Hematopoietic multipotent progenitor cell treated with erythropoietin and hydrocortisone succinate and interleukin-3 and kit ligand, for 6 days (in vitro differentiated cells): ENCODE measurements at regions not wholly inside any gene's neighbourhood (a gene's known extent, or its start where the extent isn't known, plus 50 kb on each side); places are given as distances from the start of the nearest gene placed in this dataset.
"Not testable (repeated sequence)": the region's sequence is repeated elsewhere in the genome, so short reads cannot be mapped to it uniquely, and the experiment has no call there.

Source experiments
- DNase-seq: peaks from one replicate; pipeline ENCODE4 v3.0.0-alpha.2; 2015

DNA sequence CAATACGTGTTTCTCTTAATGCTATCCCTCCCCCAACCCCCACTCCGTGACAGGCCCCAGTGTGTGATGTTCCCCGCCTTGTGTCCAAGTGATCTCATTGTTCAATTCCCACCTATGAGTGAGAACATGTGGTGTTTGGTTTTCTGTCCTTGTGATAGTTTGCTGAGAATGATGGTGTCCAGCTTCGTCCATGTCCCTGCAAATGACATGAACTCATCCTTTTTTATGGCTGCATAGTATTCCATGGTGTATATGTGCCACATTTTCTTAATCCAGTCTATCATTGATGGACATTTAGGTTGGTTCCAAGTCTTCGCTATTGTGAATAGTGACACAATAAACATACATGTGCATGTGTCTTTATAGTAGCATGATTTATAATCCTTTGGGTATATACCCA, 52.5 kb downstream of the KIAA0408 start:
- not testable (repeated sequence) for DNase-seq

DNA sequence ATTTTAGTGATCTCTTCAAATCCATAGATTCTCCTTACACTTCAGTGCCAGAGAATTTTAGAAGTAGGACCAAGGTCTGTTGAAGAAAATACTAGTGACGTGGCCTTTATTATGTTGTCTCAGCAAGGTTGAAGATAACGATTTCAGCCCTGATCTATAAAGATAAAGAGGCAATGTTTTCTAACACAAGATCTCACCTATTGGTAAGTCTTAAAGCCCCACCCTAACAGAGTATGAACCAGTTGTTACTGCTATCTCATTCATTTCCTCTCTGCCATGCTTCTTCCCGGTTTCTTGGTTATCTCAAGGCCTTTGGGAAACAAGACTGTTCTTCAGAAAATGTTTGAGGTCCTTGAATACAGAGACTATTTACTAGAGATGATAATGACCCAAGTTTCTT, 53.1 kb downstream of the KIAA0408 start:
- DNase-seq = no peak

DNA sequence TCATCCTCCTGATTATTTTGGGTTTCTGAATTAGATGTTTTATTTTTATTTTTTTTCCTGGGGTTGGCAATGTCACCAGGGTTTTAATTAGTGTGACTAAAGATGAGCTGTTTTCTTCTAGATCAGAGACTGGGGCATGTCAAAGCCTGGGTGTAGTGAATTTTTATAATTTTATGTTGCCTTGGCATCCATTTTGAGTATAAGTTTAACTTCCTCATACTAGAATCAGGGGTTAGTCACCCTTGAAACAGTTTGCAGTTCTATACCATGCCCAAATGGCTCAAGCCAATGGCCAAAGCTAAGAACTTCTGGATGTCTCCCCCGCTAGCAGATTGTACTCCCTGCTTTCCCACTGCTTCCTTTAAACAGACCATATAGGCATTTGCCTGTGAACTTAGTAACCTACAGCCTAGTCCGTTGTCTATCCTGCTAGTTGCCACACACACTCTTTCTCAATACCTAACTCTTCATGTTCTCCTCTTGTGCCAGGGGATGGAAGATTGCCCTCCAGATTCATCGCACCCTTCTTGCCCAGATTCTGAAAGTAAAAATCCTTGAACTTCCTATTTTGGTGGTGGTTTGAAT, 54.5 kb downstream of the KIAA0408 start:
- DNase-seq = no peak

DNA sequence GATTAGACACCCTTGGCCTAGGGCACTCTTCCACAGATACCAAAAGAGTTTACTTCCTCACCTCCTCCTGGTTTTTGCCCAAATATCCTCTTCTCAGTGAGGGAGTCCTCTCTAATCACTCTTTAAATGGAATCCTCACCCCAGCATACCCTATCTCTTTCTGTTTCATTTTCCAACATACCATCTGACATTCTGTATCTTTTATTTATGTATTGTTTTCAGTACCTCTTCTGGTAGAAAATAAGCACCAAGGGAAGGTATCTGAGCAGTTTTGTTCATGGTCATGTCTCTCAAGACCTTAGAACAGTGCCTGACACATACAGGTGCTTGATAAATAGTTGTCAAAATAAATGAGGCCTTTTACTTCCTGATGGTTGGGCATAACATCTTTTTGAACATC, 55.1 kb downstream of the KIAA0408 start:
- no peak for DNase-seq

DNA sequence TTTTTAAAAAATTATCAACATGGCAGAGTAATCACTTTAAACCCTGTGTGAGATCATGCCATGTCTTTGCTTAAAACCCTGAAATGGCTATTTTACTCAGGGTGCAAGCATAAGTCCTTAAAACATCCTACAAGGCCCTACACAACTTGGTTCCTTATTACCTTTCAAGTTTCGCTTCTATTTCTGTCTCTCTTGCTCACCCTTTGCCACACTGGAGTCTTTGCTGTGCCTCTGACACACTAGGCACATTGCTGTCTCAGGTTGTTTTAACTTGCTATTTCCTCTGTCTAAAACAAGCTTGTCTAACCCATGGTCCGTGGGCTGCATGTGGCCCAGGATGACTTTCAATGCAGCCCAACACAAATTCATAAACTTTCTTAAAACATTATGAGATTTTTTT, 55.6 kb downstream of the KIAA0408 start:
- no peak for DNase-seq

DNA sequence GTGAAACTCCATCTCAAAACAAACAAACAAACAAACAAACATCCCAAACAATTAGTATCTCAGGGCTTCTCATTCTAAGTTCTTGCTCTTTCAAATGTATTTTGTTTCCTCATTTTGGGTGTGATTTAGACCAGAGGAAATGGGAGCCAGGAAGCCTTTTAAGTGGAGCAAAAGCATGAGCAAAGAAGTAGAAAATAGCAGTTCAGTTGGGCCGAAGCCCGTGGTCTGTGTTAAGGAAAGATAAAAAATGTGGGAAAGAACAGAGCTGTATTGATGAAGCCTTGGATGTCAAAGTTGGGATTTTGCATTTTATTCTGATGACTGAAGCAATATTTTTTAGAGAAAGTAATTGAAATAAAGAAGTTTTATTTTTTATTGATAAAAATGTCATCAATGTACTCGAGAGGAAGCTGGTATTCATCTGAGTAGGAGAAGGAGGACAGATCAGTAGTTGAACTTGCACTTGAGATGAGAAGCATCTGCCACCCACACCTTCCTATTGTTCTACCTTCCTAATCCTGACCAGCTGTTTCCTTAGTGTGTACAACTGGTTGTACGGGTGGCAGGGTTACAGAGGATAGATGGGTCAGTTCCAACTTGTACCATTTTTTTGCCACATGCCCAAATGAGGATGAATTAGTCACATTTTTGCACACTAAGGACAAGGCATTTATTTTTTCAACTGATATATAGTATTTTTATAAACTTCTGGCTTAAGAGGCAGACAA, 56.1 kb downstream of the KIAA0408 start:
- DNase-seq = no peak

DNA sequence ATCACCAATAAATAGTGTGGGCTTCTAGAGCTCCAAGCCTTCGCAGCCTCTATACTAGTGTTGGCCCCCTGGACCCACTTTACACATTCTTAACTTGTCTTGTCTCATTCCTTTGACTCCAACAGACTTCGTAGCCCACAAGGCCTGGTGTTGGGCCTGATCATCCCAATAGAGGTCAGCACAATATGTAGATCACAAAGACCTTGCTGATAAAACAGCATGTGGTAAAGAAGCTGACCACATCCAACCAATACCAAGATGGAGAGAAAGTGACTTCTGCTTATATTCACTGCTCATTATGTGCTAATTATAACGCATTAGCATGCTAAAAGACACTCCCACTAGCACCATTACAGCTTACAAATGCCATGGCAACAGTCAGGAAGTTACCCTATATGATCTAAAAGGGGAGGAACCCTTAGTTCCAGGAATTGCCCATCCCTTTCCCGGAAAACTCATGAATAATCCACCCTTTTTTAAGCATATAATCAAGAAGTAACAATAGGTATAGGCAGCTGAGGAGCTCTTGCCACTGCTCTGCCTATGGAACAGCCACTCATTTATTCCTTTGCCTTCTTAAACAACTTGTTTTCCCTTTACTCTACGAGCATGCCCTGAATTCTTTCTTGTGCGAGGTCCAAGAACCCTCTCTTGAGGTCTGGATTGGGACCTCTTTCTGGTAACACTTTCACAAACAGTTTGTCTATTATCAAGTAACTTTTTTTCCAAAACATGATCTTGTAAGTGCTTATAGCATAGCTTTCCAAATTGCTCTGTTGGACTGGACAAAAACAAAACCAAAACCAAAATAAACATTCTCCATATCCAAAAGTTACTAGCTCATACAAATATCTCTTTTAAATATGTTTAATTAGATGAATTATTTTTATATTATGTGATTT, 54.6 kb upstream of the ECHDC1 start:
- DNase-seq = peak; percentile 9

DNA sequence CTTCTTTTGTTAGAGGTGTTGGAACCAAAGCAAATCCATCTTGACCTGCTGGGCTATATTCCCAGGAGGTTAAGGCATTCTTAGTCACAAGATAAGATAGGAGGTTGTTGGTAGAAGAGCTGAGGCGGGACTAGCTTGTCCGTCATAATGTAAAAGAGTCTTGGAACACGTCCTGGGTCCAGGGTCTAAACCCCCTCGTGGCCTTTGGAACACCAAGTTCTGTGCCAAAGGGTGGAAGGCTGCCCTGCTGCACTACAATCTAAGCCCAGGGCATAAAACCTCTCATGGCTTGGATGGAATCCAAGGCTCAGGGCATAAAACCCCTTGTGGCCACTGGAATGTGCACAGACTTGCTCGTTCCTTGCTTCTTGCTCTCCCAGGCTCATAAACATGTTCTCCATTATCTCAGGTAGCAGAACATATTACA, 53.8 kb upstream of the ECHDC1 start:
- DNase-seq = not testable (repeated sequence)
